Naive thymus-derived CD4-positive, alpha-beta T cell (primary cell): ENCODE measurements at regions not wholly inside any gene's neighbourhood (a gene's known extent, or its start where the extent isn't known, plus 50 kb on each side); places are given as distances from the start of the nearest gene placed in this dataset.
"Not testable (repeated sequence)": the region's sequence is repeated elsewhere in the genome, so short reads cannot be mapped to it uniquely, and the experiment has no call there.

Source experiments
- ATAC-seq: fragments of 150-1000 bp; cut with Tn5 transposase; 2 replicates; pipeline ENCODE4 v1.10.0; 2021; ENCODE audit warnings: mild to moderate bottlenecking, moderate library complexity
- CTCF ChIA-PET: fragments of 350-600 bp; sonication (Branson Sonifier 250); formaldehyde crosslinking; loops from one replicate; lab custom pipeline; 2021; ENCODE audit warnings: antibody characterized with exemption; lab: Charles Lee
- POLR2A ChIA-PET: fragments of 350-600 bp; sonication (Branson Sonifier 250); formaldehyde crosslinking; loops from one replicate; lab custom pipeline; 2021; ENCODE audit warnings: antibody characterized with exemption, inconsistent platforms; lab: Charles Lee
- DNase-seq, 9 donors: peaks; one replicate each; pipeline versions ENCODE4 v3.0.0 to v3.0.0-alpha.2; 2020 to 2022; ENCODE audit warnings: mixed read lengths in 1 of 9
- H3K27ac ChIP-seq: one replicate; pipeline ENCODE4 v1.7.0; 2013; ENCODE audit warnings: mild to moderate bottlenecking, low read depth, low read length, moderate library complexity
- H3K27me3 ChIP-seq, 2 donors: one replicate each; pipeline ENCODE4 v1.7.0; 2013; ENCODE audit warnings: low read length in 2 of 2, mild to moderate bottlenecking in 2 of 2, moderate library complexity in 2 of 2; ENCODE audit not compliant: control insufficient read depth in 2 of 2, insufficient read depth in 2 of 2
- H3K36me3 ChIP-seq, 3 experiments: 1 replicate in 2 of 3; 2 replicates in 1 of 3; pipeline ENCODE4 v1.7.0; 2013; ENCODE audit warnings: low read length in 3 of 3, mild to moderate bottlenecking in 3 of 3, moderate library complexity in 1 of 3; ENCODE audit not compliant: insufficient read depth in 3 of 3, control insufficient read depth in 2 of 3
- H3K4me1 ChIP-seq, 2 donors: one replicate each; pipeline ENCODE4 v1.7.0; 2013; ENCODE audit warnings: low read length in 2 of 2, mild to moderate bottlenecking in 2 of 2, moderate library complexity in 1 of 2; ENCODE audit not compliant: control insufficient read depth in 2 of 2, insufficient read depth in 2 of 2
- H3K4me3 ChIP-seq: 2 replicates; pipeline ENCODE4 v1.7.0; 2013; ENCODE audit warnings: mild to moderate bottlenecking, low read length
- H3K9me3 ChIP-seq, 3 experiments: 1 replicate in 2 of 3; 2 replicates in 1 of 3; pipeline ENCODE4 v1.7.0; 2013; ENCODE audit warnings: low read length in 3 of 3; ENCODE audit not compliant: control insufficient read depth in 2 of 3
- H3K27ac Mint-ChIP-seq, 9 donors: one replicate each; pipeline ENCODE4 v1.8.0; 2020 to 2022; ENCODE audit warnings: mixed read lengths in 9 of 9, mild to moderate bottlenecking in 8 of 9, moderate library complexity in 5 of 9, inconsistent platforms in 2 of 9
- H3K27me3 Mint-ChIP-seq, 5 donors: one replicate each; pipeline ENCODE4 v1.8.0; 2021 to 2022; ENCODE audit warnings: mixed read lengths in 5 of 5, mild to moderate bottlenecking in 1 of 5
- H3K36me3 Mint-ChIP-seq, 5 donors: one replicate each; pipeline ENCODE4 v1.8.0; 2020 to 2022; ENCODE audit warnings: mixed read lengths in 5 of 5, mild to moderate bottlenecking in 3 of 5, inconsistent platforms in 1 of 5
- H3K4me1 Mint-ChIP-seq, 7 donors: one replicate each; pipeline ENCODE4 v1.8.0; 2020 to 2022; ENCODE audit warnings: mixed read lengths in 7 of 7, mild to moderate bottlenecking in 3 of 7, inconsistent platforms in 1 of 7
- H3K4me3 Mint-ChIP-seq, 10 donors: one replicate each; pipeline ENCODE4 v1.8.0; 2020 to 2022; ENCODE audit warnings: mild to moderate bottlenecking in 10 of 10, mixed read lengths in 10 of 10, moderate library complexity in 6 of 10, inconsistent platforms in 2 of 10
- H3K9me3 Mint-ChIP-seq, 11 donors: one replicate each; pipeline ENCODE4 v1.8.0; 2020 to 2022; ENCODE audit warnings: mixed read lengths in 11 of 11, mild to moderate bottlenecking in 4 of 11, inconsistent platforms in 1 of 11, moderate library complexity in 1 of 11
- intact Hi-C, 2 donors: fragments of 100-400 bp; cut with micrococcal nuclease; formaldehyde crosslinking; loops; one replicate each; pipeline ENCODE4 v1.15.1; 2023

- H3K4me3 Mint-ChIP-seq, H3K27ac Mint-ChIP-seq, H3K9me3 ChIP-seq, DNase-seq, intact Hi-C loops, H3K4me3 ChIP-seq, H3K4me1 Mint-ChIP-seq, H3K27ac ChIP-seq, H3K36me3 Mint-ChIP-seq, H3K4me1 ChIP-seq, ATAC-seq, CTCF ChIA-PET, POLR2A ChIA-PET, H3K36me3 ChIP-seq, H3K27me3 ChIP-seq: not testable (repeated sequence)
- H3K9me3 Mint-ChIP-seq = peaks cover 0 to 23% (median 9%) of the 10 kb centered on the region in 11 donors
- peaks cover 11 to 27% (median 19%) of the 10 kb centered on the region in 5 donors for H3K27me3 Mint-ChIP-seq
Measured at GRCh38 chr9:91512235-91512634, 88.6 kb upstream of the NFIL3 start.

- H3K4me3 Mint-ChIP-seq = no peak overlapping the region
- POLR2A ChIA-PET = no interaction called here
- DNase-seq (no peak), ATAC-seq (peak; percentile 55)
- no peaks in the 10 kb centered on the region for H3K4me1 Mint-ChIP-seq
- Histone ChIP-seq H3K27ac (no peak overlapping the region), H3K9me3 (no peaks in the 10 kb centered on the region), H3K36me3 (no peaks in the 10 kb centered on the region), H3K4me3 (no peak overlapping the region), H3K4me1 (no peaks in the 10 kb centered on the region), H3K27me3 (no peaks in the 10 kb centered on the region)
- no peak overlapping the region for H3K27ac Mint-ChIP-seq
- CTCF ChIA-PET = no interaction called here
- peaks cover 0 to 27% (median 11%) of the 10 kb centered on the region in 5 donors for H3K27me3 Mint-ChIP-seq
- no peaks in the 10 kb centered on the region for H3K36me3 Mint-ChIP-seq
- peaks cover 0 to 1% (median 0%) of the 10 kb centered on the region in 11 donors for H3K9me3 Mint-ChIP-seq
- intact Hi-C loops = no loop called here
Measured at GRCh38 chr9:91503673-91504081, 80.0 kb upstream of the NFIL3 start.

GRCh38 chr9:91502913-91503672 lies 79.5 kb upstream of the NFIL3 start:
- Mint-ChIP-seq H3K9me3 (peaks cover 0 to 1% (median 0%) of the 10 kb centered on the region in 11 donors), H3K4me1 (no peaks in the 10 kb centered on the region), H3K4me3 (no peak overlapping the region), H3K27ac (no peak overlapping the region), H3K36me3 (no peaks in the 10 kb centered on the region), H3K27me3 (peaks cover 0 to 27% (median 11%) of the 10 kb centered on the region in 5 donors)
- Histone ChIP-seq H3K27me3 (no peaks in the 10 kb centered on the region), H3K4me1 (no peaks in the 10 kb centered on the region), H3K4me3 (no peak overlapping the region), H3K27ac (no peak overlapping the region), H3K9me3 (no peaks in the 10 kb centered on the region), H3K36me3 (no peaks in the 10 kb centered on the region)
- POLR2A ChIA-PET = no interaction called here
- intact Hi-C loops = no loop called here
- DNase-seq (no peak), ATAC-seq (no peak)
- CTCF ChIA-PET = no interaction called here

- H3K27me3 ChIP-seq = no peaks in the 10 kb centered on the region
- no peaks in the 10 kb centered on the region for H3K9me3 ChIP-seq
- peaks cover 0 to 25% (median 11%) of the 10 kb centered on the region in 5 donors for H3K27me3 Mint-ChIP-seq
- H3K36me3 Mint-ChIP-seq = no peaks in the 10 kb centered on the region
- H3K4me3 Mint-ChIP-seq = no peak overlapping the region
- no peaks in the 10 kb centered on the region for H3K4me1 Mint-ChIP-seq
- intact Hi-C loops = no loop called here
- no peaks in the 10 kb centered on the region for H3K4me1 ChIP-seq
- H3K27ac ChIP-seq = no peak overlapping the region
- no peak for ATAC-seq
- peaks cover 0 to 1% (median 0%) of the 10 kb centered on the region in 11 donors for H3K9me3 Mint-ChIP-seq
- DNase-seq = no peak
- POLR2A ChIA-PET = no interaction called here
- no peak overlapping the region for H3K4me3 ChIP-seq
- CTCF ChIA-PET = no interaction called here
- no peaks in the 10 kb centered on the region for H3K36me3 ChIP-seq
- no peak overlapping the region for H3K27ac Mint-ChIP-seq
Measured at GRCh38 chr9:91502475-91502874, 78.8 kb upstream of the NFIL3 start.

GRCh38 chr9:91500509-91501014 lies 76.9 kb upstream of the NFIL3 start:
- Histone ChIP-seq H3K4me3 (no peak overlapping the region), H3K36me3 (no peaks in the 10 kb centered on the region), H3K27me3 (no peaks in the 10 kb centered on the region), H3K9me3 (no peaks in the 10 kb centered on the region), H3K4me1 (no peaks in the 10 kb centered on the region), H3K27ac (no peak overlapping the region)
- Mint-ChIP-seq H3K4me3 (no peak overlapping the region), H3K27ac (no peak overlapping the region), H3K36me3 (no peaks in the 10 kb centered on the region), H3K27me3 (peaks cover 4 to 23% (median 15%) of the 10 kb centered on the region in 5 donors), H3K4me1 (no peaks in the 10 kb centered on the region), H3K9me3 (peaks cover 0 to 1% (median 0%) of the 10 kb centered on the region in 11 donors)
- intact Hi-C loops = no loop called here
- CTCF ChIA-PET = no interaction called here
- POLR2A ChIA-PET = no interaction called here
- ATAC-seq (no peak), DNase-seq (no peak)

- Mint-ChIP-seq H3K4me3 (no peak overlapping the region), H3K27me3 (peaks cover 10 to 36% (median 24%) of the 10 kb centered on the region in 5 donors), H3K36me3 (no peaks in the 10 kb centered on the region), H3K4me1 (peaks cover 0 to 3% (median 0%) of the 10 kb centered on the region in 7 donors), H3K27ac (no peak overlapping the region), H3K9me3 (peaks cover 0 to 9% (median 0%) of the 10 kb centered on the region in 11 donors)
- Histone ChIP-seq H3K36me3 (no peaks in the 10 kb centered on the region), H3K4me3 (no peak overlapping the region), H3K27ac (no peak overlapping the region), H3K27me3 (no peaks in the 10 kb centered on the region), H3K4me1 (no peaks in the 10 kb centered on the region), H3K9me3 (no peaks in the 10 kb centered on the region)
- intact Hi-C loops = no loop called here
- ChIA-PET CTCF (no interaction called here), POLR2A (no interaction called here)
- DNase-seq (no peak), ATAC-seq (no peak)
Measured at GRCh38 chr9:91496351-91496750, 72.7 kb upstream of the NFIL3 start.

- no peak overlapping the region for H3K27ac Mint-ChIP-seq
- DNase-seq = no peak
- peaks cover 10 to 33% (median 27%) of the 10 kb centered on the region in 5 donors for H3K27me3 Mint-ChIP-seq
- Histone ChIP-seq H3K27ac (no peak overlapping the region), H3K27me3 (no peaks in the 10 kb centered on the region), H3K9me3 (no peaks in the 10 kb centered on the region), H3K4me1 (no peaks in the 10 kb centered on the region), H3K4me3 (no peak overlapping the region), H3K36me3 (no peaks in the 10 kb centered on the region)
- CTCF ChIA-PET = no interaction called here
- no peak for ATAC-seq
- H3K9me3 Mint-ChIP-seq = peaks cover 0 to 9% (median 0%) of the 10 kb centered on the region in 11 donors
- intact Hi-C loops = no loop called here
- POLR2A ChIA-PET = no interaction called here
- H3K36me3 Mint-ChIP-seq = no peaks in the 10 kb centered on the region
- no peak overlapping the region for H3K4me3 Mint-ChIP-seq
- H3K4me1 Mint-ChIP-seq = peaks cover 0 to 3% (median 0%) of the 10 kb centered on the region in 7 donors
Measured at GRCh38 chr9:91495450-91495849, 71.8 kb upstream of the NFIL3 start.
